HG02798 (cell line): ENCODE measurements at regions not wholly inside any gene's neighbourhood (a gene's known extent, or its start where the extent isn't known, plus 50 kb on each side); places are given as distances from the start of the nearest gene placed in this dataset.
A peak's percentile ranks its signal among the peaks of the same experiment; 100 is the strongest.

Experiments
- ATAC-seq: cut with Tn5 transposase; IDR thresholded peaks from one replicate; pipeline ENCODE4 v1.9.1; 2021; ENCODE audit warnings: mild to moderate bottlenecking; ENCODE audit not compliant: unreplicated experiment, poor library complexity

DNA sequence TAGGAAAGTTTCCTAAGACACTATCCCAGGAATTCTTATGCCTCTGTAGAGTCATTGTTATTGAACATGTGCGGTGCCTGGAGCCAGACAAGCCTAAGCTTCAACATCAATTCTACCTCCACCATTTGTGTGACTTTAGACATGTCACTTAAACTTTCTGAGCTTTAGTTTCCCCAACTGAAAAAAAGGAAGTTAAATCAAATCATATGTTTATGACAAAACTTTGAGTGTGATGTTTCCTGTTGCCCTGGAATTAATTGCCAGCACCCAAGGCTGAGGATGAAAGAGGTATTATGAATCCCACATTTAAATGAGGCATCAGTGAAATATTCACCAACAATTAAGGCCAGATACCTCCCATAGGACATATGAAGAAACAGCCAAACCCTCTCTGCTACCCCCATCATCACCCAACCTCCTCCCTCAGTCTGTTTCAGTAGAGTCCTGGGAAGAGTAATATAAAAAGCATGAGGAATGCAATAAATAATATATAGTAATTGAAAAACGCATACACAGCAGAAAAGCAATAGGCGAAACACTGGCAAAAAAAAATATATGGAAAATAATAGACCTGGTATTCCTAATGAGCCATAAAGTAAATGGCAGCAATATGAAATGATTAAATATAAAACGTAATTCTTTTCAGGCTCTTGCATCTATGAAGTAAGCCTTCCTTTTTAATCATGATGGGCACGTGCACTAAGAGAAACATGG is 182.0 kb upstream of the DCN start:
- ATAC-seq, result no peak

- ATAC-seq, result peak; percentile 48
Observed at GRCh38 chr12:91361864-91362263, 179.2 kb upstream of the DCN start.

- ATAC-seq, result no peak
Observed at GRCh38 chr12:91357381-91357780, 174.8 kb upstream of the DCN start.

- no peak for ATAC-seq
Observed at GRCh38 chr12:91356405-91356804, 173.8 kb upstream of the DCN start.

- peak; percentile 94 for ATAC-seq
Observed at GRCh38 chr12:91355150-91356006, 172.8 kb upstream of the DCN start.

DNA sequence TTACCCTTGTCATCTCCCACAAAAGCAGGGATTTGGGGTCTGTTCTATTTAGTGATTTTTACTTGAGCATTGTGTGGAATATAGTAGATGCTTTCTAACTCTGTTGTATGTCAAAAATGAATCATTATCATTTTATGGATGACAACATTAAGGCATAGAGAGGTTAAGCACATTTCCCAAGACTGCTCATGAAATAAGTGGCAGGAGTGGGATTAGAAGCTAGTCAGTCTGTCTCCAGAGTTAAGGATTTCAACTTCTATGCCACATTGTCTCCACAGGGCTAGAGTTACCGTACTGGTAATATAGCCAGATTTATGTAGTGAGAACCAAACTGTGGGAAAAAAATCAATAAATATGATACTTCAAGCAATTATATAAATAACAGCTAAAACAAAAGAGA is 170.6 kb upstream of the DCN start:
- no peak for ATAC-seq

DNA sequence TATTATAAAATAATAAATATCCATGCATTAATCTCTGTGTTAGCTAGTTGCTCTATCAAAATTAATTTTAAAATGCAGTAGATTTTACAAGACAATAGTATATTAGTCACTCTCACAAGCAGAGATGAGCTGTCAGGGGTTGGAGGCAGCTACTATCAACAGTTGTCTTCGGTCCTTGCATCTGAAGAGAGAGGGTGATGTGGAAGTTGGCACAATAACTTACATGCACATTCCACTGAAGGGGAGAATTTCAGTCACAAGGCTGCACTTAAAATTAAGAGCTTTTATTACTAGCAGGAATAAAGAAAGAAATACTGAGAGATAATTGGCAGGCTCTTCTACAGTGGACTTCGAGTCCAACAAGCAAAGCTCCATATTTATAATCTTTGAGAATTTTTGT is 166.9 kb upstream of the DCN start:
- ATAC-seq, result no peak

DNA sequence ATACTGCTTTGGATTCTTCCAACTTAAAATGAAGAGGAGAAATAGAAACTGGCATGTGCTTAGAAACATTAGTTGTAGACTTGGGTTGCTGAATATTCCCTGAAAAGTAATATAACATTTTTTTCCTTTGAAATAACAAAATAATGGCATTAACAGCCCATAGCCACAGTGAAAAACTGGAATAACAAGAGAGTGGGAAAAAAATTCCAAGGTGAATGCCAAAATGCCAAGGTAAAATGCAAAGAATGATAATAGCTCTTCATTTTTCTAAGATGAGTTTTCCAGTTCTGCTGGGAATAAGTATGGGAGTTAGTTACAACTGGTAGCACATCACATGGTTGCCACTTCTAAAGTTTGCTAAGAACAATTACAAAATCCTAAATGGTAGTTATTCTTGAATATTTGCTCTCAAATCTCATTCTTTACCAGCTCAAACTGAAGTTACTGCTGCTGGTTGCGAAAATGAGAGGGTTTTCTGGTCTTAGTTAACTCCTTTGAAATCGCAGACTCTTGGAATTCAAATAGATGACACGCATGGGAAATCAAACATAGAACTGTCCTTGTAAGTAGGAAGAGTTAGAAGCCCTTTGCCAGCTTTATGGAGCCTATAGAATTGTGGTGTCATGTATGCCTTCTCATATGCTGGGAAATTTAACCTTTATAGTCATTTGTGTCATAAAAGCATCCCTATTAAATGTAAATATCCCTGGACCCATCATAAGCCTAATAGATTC is 165.0 kb upstream of the DCN start:
- no peak for ATAC-seq

GRCh38 chr12:91346827-91347226 is 164.2 kb upstream of the DCN start:
- no peak for ATAC-seq

GRCh38 chr12:91344408-91344807 is 161.8 kb upstream of the DCN start:
- no peak for ATAC-seq

DNA sequence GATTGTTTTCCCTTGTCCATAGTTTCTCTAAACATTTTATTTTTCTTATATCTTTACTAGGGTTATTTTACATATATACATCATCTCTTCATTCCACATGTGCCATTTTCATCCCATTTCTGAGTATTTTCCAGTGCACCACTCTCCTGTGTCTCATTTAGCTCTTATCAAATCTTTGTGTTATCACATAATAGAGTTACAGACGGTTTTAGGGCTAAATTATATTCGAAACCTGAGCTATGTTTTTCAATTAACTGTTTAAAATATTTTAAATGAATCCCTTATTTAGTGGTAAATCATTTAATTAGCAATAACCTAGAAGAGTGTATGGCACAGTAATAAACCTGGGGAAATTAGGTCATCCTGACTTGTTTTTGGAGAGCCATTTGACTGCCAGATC is 160.4 kb upstream of the DCN start:
- ATAC-seq, result no peak

- no peak for ATAC-seq
Observed at GRCh38 chr12:91339106-91339505, 156.5 kb upstream of the DCN start.

GRCh38 chr12:91335699-91336098 is 153.1 kb upstream of the DCN start:
- ATAC-seq, result no peak

- no peak for ATAC-seq
Observed at GRCh38 chr12:91333966-91334365, 151.3 kb upstream of the DCN start.

DNA sequence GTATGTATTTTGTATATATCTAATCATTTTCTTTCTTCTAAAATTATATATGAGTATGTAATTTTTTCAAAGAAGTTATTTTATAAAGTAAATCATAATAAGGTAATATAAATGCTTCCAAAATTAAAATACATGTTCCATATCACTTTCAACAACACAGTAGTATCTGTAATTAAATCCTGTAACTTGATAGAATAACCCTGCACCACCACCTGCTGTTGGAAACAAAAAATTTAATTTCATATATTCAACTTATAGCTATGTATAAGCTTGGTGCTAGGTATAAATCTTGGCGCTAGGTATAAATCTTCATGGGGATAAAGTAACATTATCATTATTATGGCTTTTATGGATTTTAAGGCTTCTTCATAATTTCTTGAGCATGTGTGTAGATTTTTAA is 149.7 kb upstream of the DCN start:
- ATAC-seq, result no peak

- ATAC-seq, result no peak
Observed at GRCh38 chr12:91331371-91331770, 148.8 kb upstream of the DCN start.

DNA sequence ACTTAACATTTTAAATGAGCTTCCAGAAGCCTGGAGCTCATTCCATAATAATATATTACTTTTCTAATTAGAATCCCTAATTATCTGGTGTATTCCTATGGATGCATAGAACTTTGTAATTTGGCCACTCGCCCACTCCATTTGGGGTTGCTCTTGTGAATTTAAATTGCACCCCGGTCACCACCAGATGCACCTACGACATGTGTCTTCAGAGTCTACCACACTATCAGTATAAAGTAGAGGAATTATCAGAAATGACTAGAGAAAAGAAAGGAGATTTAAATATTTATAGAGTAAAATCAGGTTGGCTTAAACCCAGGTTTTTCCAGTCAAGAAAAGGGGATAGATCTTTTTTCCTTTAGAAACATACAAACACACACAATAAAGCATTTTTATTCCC is 145.8 kb upstream of the DCN start:
- no peak for ATAC-seq

DNA sequence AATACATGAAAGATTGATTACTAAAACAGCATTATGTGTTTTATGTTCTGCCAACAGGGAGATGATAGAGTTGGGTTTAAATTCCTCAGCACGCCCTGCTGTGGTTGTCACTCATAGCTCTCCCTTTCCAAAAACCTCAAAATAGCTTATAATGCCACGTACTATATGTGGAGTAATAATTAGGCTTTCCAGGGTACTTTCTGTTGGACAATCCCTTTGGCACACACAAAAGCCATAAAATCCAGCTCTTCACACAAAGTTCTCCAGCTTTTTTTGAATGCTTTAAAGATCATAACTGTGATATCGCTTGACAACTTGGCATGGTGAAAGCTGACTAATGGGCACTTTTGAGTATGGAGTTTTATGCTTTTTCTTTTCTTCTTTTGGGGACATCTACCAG is 145.3 kb upstream of the DCN start:
- ATAC-seq, result no peak

DNA sequence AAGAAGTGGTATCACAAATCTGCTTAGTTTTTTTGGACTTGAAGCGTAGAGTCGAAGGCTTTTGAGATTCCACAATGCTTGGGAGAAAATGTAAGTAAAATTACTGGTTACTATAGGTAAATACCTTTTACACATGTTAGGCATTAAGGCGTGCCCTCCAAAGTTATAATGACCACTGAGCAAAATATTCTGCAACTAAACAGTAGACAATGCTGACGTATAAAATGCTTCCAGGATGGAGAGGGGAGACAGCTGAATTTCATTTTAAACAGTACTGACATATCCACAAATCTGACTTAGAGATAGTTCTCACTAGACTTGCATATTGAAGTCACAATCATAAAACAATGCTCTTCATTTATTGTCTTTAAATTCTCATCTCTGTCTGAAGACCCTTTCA is 144.5 kb upstream of the DCN start:
- no peak for ATAC-seq

DNA sequence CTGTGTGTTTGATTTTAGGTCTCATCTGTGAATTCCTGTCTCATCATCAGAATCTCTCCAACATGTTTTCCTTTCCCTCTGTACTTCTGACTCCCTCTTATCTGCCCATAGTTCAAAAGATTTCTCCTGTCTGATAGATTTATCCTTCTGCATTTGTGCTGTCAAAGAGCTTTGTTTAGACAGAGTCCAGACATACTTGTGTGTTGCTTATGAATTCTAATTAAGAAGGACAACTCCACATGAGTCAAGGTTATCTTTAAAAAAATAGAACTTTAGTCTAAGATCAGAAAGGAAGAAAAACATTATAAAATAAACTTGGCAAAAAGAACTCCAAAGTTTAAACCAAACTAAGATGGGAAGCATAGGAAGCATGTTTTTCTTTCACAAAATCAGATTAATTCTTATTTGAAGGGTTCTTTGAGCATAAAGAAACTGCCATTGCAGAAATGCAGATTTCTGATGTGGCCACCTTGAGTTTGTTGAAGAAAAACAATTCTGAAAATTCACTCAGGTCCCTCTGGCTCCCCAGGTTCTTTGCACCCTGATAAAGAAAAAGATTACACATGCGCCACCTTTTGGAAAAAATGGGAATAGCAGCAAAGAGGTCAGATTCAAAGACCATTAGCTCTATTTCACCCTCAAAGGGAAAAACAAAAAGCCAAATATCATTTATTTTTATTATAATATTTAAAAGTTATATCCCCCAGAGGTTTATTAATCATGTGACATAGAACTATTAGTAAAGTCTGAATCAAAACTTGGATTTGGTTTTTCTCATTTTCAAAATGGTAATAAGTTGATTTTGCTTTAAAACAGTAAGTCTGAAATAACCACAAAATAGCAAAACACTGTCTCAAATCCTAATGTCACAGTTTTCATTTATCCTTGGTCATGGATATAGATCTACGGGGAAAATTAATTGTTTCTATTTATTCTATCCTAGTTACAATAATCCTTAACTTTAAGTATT is 143.7 kb upstream of the DCN start:
- peak; percentile 69 for ATAC-seq
